ENCODE measurements at regions not wholly inside any gene's neighbourhood (a gene's known extent, or its start where the extent isn't known, plus 50 kb on each side); places are given as distances from the start of the nearest gene placed in this dataset.

GRCh38 chr4:180164799-180165198 is 2078.4 kb upstream of the TENM3 start:
- H3K4me3 ChIP-seq (ENCODE audit: low read depth, poor library complexity, severe bottlenecking) = no peak overlapping the region
- 91 to 92% methylated on average over 2 of the region's 2 CpGs for WGBS, 2 donors
- intact Hi-C loops (cut with DNase I; ENCODE audit: low total_unique reads) = no loop called here
- no peak for DNase-seq (ENCODE audit: low spot score in 2 of 2)
- no peak for TF ChIP-seq CTCF (IDR thresholded peaks at IDR 0.05)
- no peak for TF ChIP-seq POLR2A (IDR thresholded peaks at IDR 0.05)

GRCh38 chr4:180169394-180169793 is 2073.8 kb upstream of the TENM3 start:
- intact Hi-C loops (cut with DNase I; ENCODE audit: low total_unique reads) = no loop called here
- WGBS, 2 donors = 59 to 67% methylated on average over 3 of the region's 3 CpGs
- no peak for TF ChIP-seq CTCF (IDR thresholded peaks at IDR 0.05)
- TF ChIP-seq POLR2A (IDR thresholded peaks at IDR 0.05) = no peak
- H3K4me3 ChIP-seq (ENCODE audit: low read depth, poor library complexity, severe bottlenecking) = no peak overlapping the region
- DNase-seq (ENCODE audit: low spot score in 2 of 2) = no peak

GRCh38 chr4:180169966-180170365 is 2073.2 kb upstream of the TENM3 start:
- WGBS, 2 donors = 50 to 55% methylated on average over 1 of the region's 1 CpG
- TF ChIP-seq CTCF (IDR thresholded peaks at IDR 0.05) (no peak), POLR2A (IDR thresholded peaks at IDR 0.05) (no peak)
- no peak overlapping the region for H3K4me3 ChIP-seq (ENCODE audit: low read depth, poor library complexity, severe bottlenecking)
- DNase-seq (ENCODE audit: low spot score in 2 of 2) = no peak
- intact Hi-C loops (cut with DNase I; ENCODE audit: low total_unique reads) = no loop called here

- intact Hi-C loops (cut with DNase I; ENCODE audit: low total_unique reads) = no loop called here
- no peak for DNase-seq (ENCODE audit: low spot score in 2 of 2)
- TF ChIP-seq CTCF (IDR thresholded peaks at IDR 0.05) (no peak), POLR2A (IDR thresholded peaks at IDR 0.05) (no peak)
- 19 to 38% methylated on average over 1 of the region's 1 CpG for WGBS, 2 donors
- no peak overlapping the region for H3K4me3 ChIP-seq (ENCODE audit: low read depth, poor library complexity, severe bottlenecking)
Measured at GRCh38 chr4:180179146-180179545, 2064.1 kb upstream of the TENM3 start.

GRCh38 chr4:180189666-180190065 is 2053.5 kb upstream of the TENM3 start:
- no peak for DNase-seq (ENCODE audit: low spot score in 2 of 2)
- TF ChIP-seq POLR2A (IDR thresholded peaks at IDR 0.05) (no peak), CTCF (IDR thresholded peaks at IDR 0.05) (no peak)
- WGBS, 2 donors = 83 to 89% methylated on average over 1 of the region's 1 CpG
- H3K4me3 ChIP-seq (ENCODE audit: low read depth, poor library complexity, severe bottlenecking) = no peak overlapping the region
- intact Hi-C loops (cut with DNase I; ENCODE audit: low total_unique reads) = no loop called here

GRCh38 chr4:180190382-180190781 is 2052.8 kb upstream of the TENM3 start:
- H3K4me3 ChIP-seq (ENCODE audit: low read depth, poor library complexity, severe bottlenecking) = no peak overlapping the region
- TF ChIP-seq CTCF (IDR thresholded peaks at IDR 0.05) (no peak), POLR2A (IDR thresholded peaks at IDR 0.05) (no peak)
- intact Hi-C loops (cut with DNase I; ENCODE audit: low total_unique reads) = no loop called here
- WGBS, 2 donors = 27% methylated on average over 2 of the region's 2 CpGs
- DNase-seq (ENCODE audit: low spot score in 2 of 2) = no peak
